GM12878 (cell line): ENCODE measurements at regions not wholly inside any gene's neighbourhood (a gene's known extent, or its start where the extent isn't known, plus 50 kb on each side); places are given as distances from the start of the nearest gene placed in this dataset.

Experiments
- ATAC-seq: fragments of 200-7000 bp; cut with Tn5 transposase; 3 replicates; pipeline ENCODE4 v1.9.1; 2020; ENCODE audit warnings: mild to moderate bottlenecking, moderate library complexity
- BruUV-seq: library from RNA; stranded (reverse); fragments of 400-500 nt; replicated peaks from 2 replicates; lab custom pipeline; 2021; lab: Mats Ljungman, UMichigan
- CTCF ChIA-PET: fragments of 300-600 bp; sonication (Branson Sonifier 250); formaldehyde crosslinking; extraction: SDS; loops from one replicate; lab custom pipeline; 2021; ENCODE audit warnings: inconsistent platforms; lab: Yijun Ruan, JAX
- POLR2A ChIA-PET: fragments of 350-600 bp; formaldehyde crosslinking; extraction: SDS; loops from one replicate; lab custom pipeline; 2021; ENCODE audit warnings: inconsistent platforms; lab: Charles Lee
- RAD21 ChIA-PET: fragments of 300-600 bp; sonication (Branson Sonifier 250); formaldehyde crosslinking; loops from one replicate; lab custom pipeline; 2023; ENCODE audit warnings: antibody characterized with exemption; ENCODE audit not compliant: unreplicated experiment; lab: Charles Lee
- SMC1A ChIA-PET: fragments of 300-600 bp; sonication (Branson Sonifier 250); formaldehyde crosslinking; loops from one replicate; lab custom pipeline; 2023; ENCODE audit not compliant: unreplicated experiment, uncharacterized antibody; lab: Charles Lee
- DNase-seq: peaks from one replicate; pipeline ENCODE4 v3.0.0-alpha.2; 2011; ENCODE audit warnings: low read depth, low spot score
- FAIRE-seq: peaks from 3 replicates; lab custom pipeline; 2011; peaks lifted over from hg19 to GRCh38; lab: Jason Lieb, UNC
- H2AFZ ChIP-seq: 2 replicates; pipeline ENCODE4 v1.6.0; 2011; ENCODE audit warnings: low read depth, low read length, control low read depth; ENCODE audit not compliant: control insufficient read depth
- H3K27ac ChIP-seq: 2 replicates; pipeline ENCODE4 v1.5.1; 2011; ENCODE audit warnings: control low read depth; ENCODE audit not compliant: control insufficient read depth, insufficient read depth
- H3K27me3 ChIP-seq, 2 experiments: replicated peaks in 1 of 2; 2 replicates each; pipeline versions ENCODE4 v1.6.0 to v1.6.1; 2011; ENCODE audit warnings: low read length in 1 of 2; ENCODE audit not compliant: control insufficient read depth in 2 of 2, insufficient read depth in 2 of 2
- H3K36me3 ChIP-seq, 2 experiments: 2 replicates each; pipeline ENCODE4 v1.5.1; 2011; ENCODE audit warnings: low read length in 1 of 2; ENCODE audit not compliant: control insufficient read depth in 2 of 2, insufficient read depth in 2 of 2
- H3K4me1 ChIP-seq: 2 replicates; pipeline ENCODE4 v1.6.1; 2011; ENCODE audit warnings: mild to moderate bottlenecking, low read length, moderate library complexity, mixed read lengths; ENCODE audit not compliant: control insufficient read depth, insufficient read depth
- H3K4me2 ChIP-seq: 2 replicates; pipeline ENCODE4 v1.6.0; 2011; ENCODE audit warnings: control low read depth; ENCODE audit not compliant: control insufficient read depth, insufficient read depth
- H3K4me3 ChIP-seq: fragments of 200-600 bp; sonication (generic); 2 replicates; pipeline ENCODE4 v1.5.1; 2016
- H3K79me2 ChIP-seq: 2 replicates; pipeline ENCODE4 v1.6.0; 2011; ENCODE audit warnings: low read length; ENCODE audit not compliant: control insufficient read depth, insufficient read depth
- H3K9ac ChIP-seq: 2 replicates; pipeline ENCODE4 v1.8.0; 2011; ENCODE audit warnings: low read length, control low read depth, mixed read lengths; ENCODE audit not compliant: control insufficient read depth, insufficient read depth
- H3K9me3 ChIP-seq: replicated peaks from 3 replicates; pipeline ENCODE4 v1.5.1; 2011; ENCODE audit warnings: mild to moderate bottlenecking, low read length; ENCODE audit not compliant: control insufficient read depth, insufficient read depth
- H4K20me1 ChIP-seq: 2 replicates; pipeline ENCODE4 v1.6.0; 2011; ENCODE audit not compliant: control insufficient read depth, insufficient read depth
- BRCA1 ChIP-seq: IDR thresholded peaks from 2 replicates; pipeline ENCODE4 v1.6.1; 2011; ENCODE audit warnings: low read depth, low read length, improper control_type of control experiment
- GABPA ChIP-seq: IDR thresholded peaks from 2 replicates; pipeline ENCODE4 v1.6.1; 2014; ENCODE audit warnings: antibody characterized with exemption, low read depth, mild to moderate bottlenecking, inconsistent platforms
- IKZF1 ChIP-seq: fragments of 450-650 bp; conservative IDR thresholded peaks from 2 replicates; pipeline ENCODE4 v1.6.1; 2017; ENCODE audit warnings: antibody characterized with exemption, mild to moderate bottlenecking
- IRF4 ChIP-seq: IDR thresholded peaks from 2 replicates; pipeline ENCODE4 v1.6.1; 2011; ENCODE audit warnings: low read depth, low read length
- KAT2A ChIP-seq: conservative IDR thresholded peaks from 2 replicates; pipeline ENCODE4 v1.6.1; 2011; ENCODE audit warnings: low read depth, low read length; ENCODE audit not compliant: control insufficient read depth
- NFYB ChIP-seq: IDR thresholded peaks from 2 replicates; pipeline ENCODE4 v1.6.1; 2011; ENCODE audit warnings: low read depth, mild to moderate bottlenecking, low read length, improper control_type of control experiment, moderate library complexity; ENCODE audit not compliant: insufficient read depth
- PAX5 ChIP-seq: IDR thresholded peaks from 2 replicates; pipeline ENCODE4 v1.6.1; 2011; ENCODE audit warnings: low read depth, low read length, borderline replicate concordance
- ZNF384 ChIP-seq: IDR thresholded peaks from 2 replicates; pipeline ENCODE4 v1.6.1; 2012; ENCODE audit warnings: low read depth, mild to moderate bottlenecking, low read length, improper control_type of control experiment, borderline replicate concordance
- ZNF622 ChIP-seq: fragments of 450-650 bp; IDR thresholded peaks from 2 replicates; pipeline ENCODE4 v1.6.1; 2017; ENCODE audit warnings: mild to moderate bottlenecking, inconsistent platforms
- WGBS: methylation state at CpG from one replicate; pipeline ENCODE4 v1.1.6; 2016; ENCODE audit warnings: low lambda C conversion rate; ENCODE audit not compliant: insufficient replicate concordance, insufficient coverage; ENCODE audit errors: missing lambda C conversion rate; 5-methylcytosine and 5-hydroxymethylcytosine counted together
- in situ Hi-C: fragments of 300-500 bp; cut with MboI; formaldehyde crosslinking; loops from 9 replicates; pipeline ENCODE4 v1.14.3; 2018; ENCODE audit warnings: mixed read lengths
- intact Hi-C: fragments of 100-400 bp; cut with micrococcal nuclease; formaldehyde crosslinking; loops from one replicate; pipeline ENCODE4 v1.14.2; 2022; ENCODE audit not compliant: unreplicated experiment
- TF ChIP-seq, protein P1 (sequence below): fragments of 450-650 bp; IDR thresholded peaks from 2 replicates; pipeline ENCODE4 v1.6.1; 2017; ENCODE audit warnings: antibody characterized with exemption, mild to moderate bottlenecking, moderate library complexity
- TF ChIP-seq, protein P2 (sequence below): IDR thresholded peaks from 2 replicates; pipeline ENCODE4 v1.6.1; 2012; ENCODE audit warnings: improper control_type of control experiment, low read depth, low read length; ENCODE audit not compliant: insufficient replicate concordance
- TF ChIP-seq, protein P3 (sequence below), 3 experiments: IDR thresholded peaks in 2 of 3; conservative IDR thresholded peaks in 1 of 3; 2 replicates each; pipeline ENCODE4 v1.5.1; 2011; ENCODE audit warnings: low read depth in 3 of 3, low read length in 3 of 3, mild to moderate bottlenecking in 3 of 3, control low read depth in 2 of 3, moderate library complexity in 2 of 3, inconsistent platforms in 1 of 3, mixed read lengths in 1 of 3; ENCODE audit not compliant: control insufficient read depth in 2 of 3, insufficient read depth in 1 of 3; ENCODE audit errors: extremely low read depth in 1 of 3

- no peak for DNase-seq
- intact Hi-C loops = no loop called here
- ChIA-PET RAD21 (no interaction called here), SMC1A (no interaction called here), POLR2A (no interaction called here), CTCF (no interaction called here)
- WGBS = 10% methylated on average over 2 of the region's 2 CpGs
- Histone ChIP-seq H3K4me1 (no peaks in the 10 kb centered on the region), H3K36me3 (no peaks in the 10 kb centered on the region), H3K79me2 (no peaks in the 10 kb centered on the region), H4K20me1 (no peaks in the 10 kb centered on the region), H3K27ac (no peak overlapping the region), H3K4me2 (no peak overlapping the region), H2AFZ (no peak overlapping the region), H3K4me3 (no peak overlapping the region), H3K9me3 (no peaks in the 10 kb centered on the region; the same call in 2 of the 3 replicates), H3K9ac (no peak overlapping the region), H3K27me3 (peaks cover 4 to 9% of the 10 kb centered on the region in 2 experiments; a peak in 3 of 4 replicates)
- BruUV-seq = no TSS peak
- no peak for FAIRE-seq
- TF ChIP-seq GABPA (no peak), ZNF384 (no peak), PAX5 (no peak), BRCA1 (no peak), KAT2A (no peak), ZNF622 (no peak), IRF4 (no peak), NFYB (no peak), IKZF1 (no peak)
- TF ChIP-seq, protein P1, sequence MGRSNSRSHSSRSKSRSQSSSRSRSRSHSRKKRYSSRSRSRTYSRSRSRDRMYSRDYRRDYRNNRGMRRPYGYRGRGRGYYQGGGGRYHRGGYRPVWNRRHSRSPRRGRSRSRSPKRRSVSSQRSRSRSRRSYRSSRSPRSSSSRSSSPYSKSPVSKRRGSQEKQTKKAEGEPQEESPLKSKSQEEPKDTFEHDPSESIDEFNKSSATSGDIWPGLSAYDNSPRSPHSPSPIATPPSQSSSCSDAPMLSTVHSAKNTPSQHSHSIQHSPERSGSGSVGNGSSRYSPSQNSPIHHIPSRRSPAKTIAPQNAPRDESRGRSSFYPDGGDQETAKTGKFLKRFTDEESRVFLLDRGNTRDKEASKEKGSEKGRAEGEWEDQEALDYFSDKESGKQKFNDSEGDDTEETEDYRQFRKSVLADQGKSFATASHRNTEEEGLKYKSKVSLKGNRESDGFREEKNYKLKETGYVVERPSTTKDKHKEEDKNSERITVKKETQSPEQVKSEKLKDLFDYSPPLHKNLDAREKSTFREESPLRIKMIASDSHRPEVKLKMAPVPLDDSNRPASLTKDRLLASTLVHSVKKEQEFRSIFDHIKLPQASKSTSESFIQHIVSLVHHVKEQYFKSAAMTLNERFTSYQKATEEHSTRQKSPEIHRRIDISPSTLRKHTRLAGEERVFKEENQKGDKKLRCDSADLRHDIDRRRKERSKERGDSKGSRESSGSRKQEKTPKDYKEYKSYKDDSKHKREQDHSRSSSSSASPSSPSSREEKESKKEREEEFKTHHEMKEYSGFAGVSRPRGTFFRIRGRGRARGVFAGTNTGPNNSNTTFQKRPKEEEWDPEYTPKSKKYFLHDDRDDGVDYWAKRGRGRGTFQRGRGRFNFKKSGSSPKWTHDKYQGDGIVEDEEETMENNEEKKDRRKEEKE = no peak
- TF ChIP-seq, protein P2, sequence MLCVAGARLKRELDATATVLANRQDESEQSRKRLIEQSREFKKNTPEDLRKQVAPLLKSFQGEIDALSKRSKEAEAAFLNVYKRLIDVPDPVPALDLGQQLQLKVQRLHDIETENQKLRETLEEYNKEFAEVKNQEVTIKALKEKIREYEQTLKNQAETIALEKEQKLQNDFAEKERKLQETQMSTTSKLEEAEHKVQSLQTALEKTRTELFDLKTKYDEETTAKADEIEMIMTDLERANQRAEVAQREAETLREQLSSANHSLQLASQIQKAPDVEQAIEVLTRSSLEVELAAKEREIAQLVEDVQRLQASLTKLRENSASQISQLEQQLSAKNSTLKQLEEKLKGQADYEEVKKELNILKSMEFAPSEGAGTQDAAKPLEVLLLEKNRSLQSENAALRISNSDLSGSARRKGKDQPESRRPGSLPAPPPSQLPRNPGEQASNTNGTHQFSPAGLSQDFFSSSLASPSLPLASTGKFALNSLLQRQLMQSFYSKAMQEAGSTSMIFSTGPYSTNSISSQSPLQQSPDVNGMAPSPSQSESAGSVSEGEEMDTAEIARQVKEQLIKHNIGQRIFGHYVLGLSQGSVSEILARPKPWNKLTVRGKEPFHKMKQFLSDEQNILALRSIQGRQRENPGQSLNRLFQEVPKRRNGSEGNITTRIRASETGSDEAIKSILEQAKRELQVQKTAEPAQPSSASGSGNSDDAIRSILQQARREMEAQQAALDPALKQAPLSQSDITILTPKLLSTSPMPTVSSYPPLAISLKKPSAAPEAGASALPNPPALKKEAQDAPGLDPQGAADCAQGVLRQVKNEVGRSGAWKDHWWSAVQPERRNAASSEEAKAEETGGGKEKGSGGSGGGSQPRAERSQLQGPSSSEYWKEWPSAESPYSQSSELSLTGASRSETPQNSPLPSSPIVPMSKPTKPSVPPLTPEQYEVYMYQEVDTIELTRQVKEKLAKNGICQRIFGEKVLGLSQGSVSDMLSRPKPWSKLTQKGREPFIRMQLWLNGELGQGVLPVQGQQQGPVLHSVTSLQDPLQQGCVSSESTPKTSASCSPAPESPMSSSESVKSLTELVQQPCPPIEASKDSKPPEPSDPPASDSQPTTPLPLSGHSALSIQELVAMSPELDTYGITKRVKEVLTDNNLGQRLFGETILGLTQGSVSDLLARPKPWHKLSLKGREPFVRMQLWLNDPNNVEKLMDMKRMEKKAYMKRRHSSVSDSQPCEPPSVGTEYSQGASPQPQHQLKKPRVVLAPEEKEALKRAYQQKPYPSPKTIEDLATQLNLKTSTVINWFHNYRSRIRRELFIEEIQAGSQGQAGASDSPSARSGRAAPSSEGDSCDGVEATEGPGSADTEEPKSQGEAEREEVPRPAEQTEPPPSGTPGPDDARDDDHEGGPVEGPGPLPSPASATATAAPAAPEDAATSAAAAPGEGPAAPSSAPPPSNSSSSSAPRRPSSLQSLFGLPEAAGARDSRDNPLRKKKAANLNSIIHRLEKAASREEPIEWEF = no peak
- TF ChIP-seq, protein P3, sequence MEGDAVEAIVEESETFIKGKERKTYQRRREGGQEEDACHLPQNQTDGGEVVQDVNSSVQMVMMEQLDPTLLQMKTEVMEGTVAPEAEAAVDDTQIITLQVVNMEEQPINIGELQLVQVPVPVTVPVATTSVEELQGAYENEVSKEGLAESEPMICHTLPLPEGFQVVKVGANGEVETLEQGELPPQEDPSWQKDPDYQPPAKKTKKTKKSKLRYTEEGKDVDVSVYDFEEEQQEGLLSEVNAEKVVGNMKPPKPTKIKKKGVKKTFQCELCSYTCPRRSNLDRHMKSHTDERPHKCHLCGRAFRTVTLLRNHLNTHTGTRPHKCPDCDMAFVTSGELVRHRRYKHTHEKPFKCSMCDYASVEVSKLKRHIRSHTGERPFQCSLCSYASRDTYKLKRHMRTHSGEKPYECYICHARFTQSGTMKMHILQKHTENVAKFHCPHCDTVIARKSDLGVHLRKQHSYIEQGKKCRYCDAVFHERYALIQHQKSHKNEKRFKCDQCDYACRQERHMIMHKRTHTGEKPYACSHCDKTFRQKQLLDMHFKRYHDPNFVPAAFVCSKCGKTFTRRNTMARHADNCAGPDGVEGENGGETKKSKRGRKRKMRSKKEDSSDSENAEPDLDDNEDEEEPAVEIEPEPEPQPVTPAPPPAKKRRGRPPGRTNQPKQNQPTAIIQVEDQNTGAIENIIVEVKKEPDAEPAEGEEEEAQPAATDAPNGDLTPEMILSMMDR (IDR thresholded peaks at IDR 0.05 in 2 of 3, conservative IDR thresholded peaks at IDR 0.05 in 1 of 3; ENCODE audit: control insufficient read depth in 2 of 3, extremely low read depth in 1 of 3, insufficient read depth in 1 of 3, low read depth in 3 of 3, low read length in 3 of 3) = no peak
- in situ Hi-C loops = no loop called here
- ATAC-seq = no peak
These were observed 225.2 kb downstream of the BUD13 start for GRCh38 chr11:116547571-116547970.
